Cardiac fibroblast (primary cell): ENCODE measurements at regions not wholly inside any gene's neighbourhood (a gene's known extent, or its start where the extent isn't known, plus 50 kb on each side); places are given as distances from the start of the nearest gene placed in this dataset.

Source experiments
- DNase-seq, 2 donors: peaks; one replicate each; pipeline versions ENCODE4 v3.0.0 to v3.0.0-alpha.2; 2010; ENCODE audit warnings: low read depth in 2 of 2
- H3K4me3 ChIP-seq, 2 donors: replicated peaks in 1 of 2; 1 replicate in 1 of 2; 2 replicates in 1 of 2; pipeline ENCODE4 v1.5.1; 2011; ENCODE audit warnings: low read depth in 2 of 2, low read length in 2 of 2, mild to moderate bottlenecking in 2 of 2, moderate library complexity in 1 of 2
- CTCF ChIP-seq: IDR thresholded peaks from one replicate; pipeline ENCODE4 v1.5.1; 2011; ENCODE audit warnings: low read depth, mild to moderate bottlenecking, low read length, inconsistent platforms

GRCh38 chr4:132540797-132541196 lies 608.3 kb upstream of the PCDH10 start:
- no peak overlapping the region for H3K4me3 ChIP-seq
- TF ChIP-seq CTCF = no peak
- no peak for DNase-seq

GRCh38 chr4:132542228-132542627 lies 606.9 kb upstream of the PCDH10 start:
- DNase-seq = no peak

GRCh38 chr4:132548463-132548862 lies 600.6 kb upstream of the PCDH10 start:
- TF ChIP-seq CTCF = no peak
- no peak overlapping the region for H3K4me3 ChIP-seq
- no peak for DNase-seq

More at GRCh38 chr4:132542228-132542627, 606.9 kb upstream of the PCDH10 start:
- H3K4me3 ChIP-seq = no peak overlapping the region
- TF ChIP-seq CTCF = no peak

- DNase-seq = no peak
- TF ChIP-seq CTCF = no peak
These were observed 592.8 kb upstream of the PCDH10 start for GRCh38 chr4:132556316-132556715.

GRCh38 chr4:132557660-132558059 lies 591.4 kb upstream of the PCDH10 start:
- no peak for DNase-seq
- no peak for TF ChIP-seq CTCF
- no peak overlapping the region for H3K4me3 ChIP-seq

More at GRCh38 chr4:132556316-132556715, 592.8 kb upstream of the PCDH10 start:
- H3K4me3 ChIP-seq = no peak overlapping the region

GRCh38 chr4:132564920-132565319 lies 584.2 kb upstream of the PCDH10 start:
- no peak for TF ChIP-seq CTCF
- peak in 1 of 2 donors; percentile 10 for DNase-seq
- no peak overlapping the region for H3K4me3 ChIP-seq

- H3K4me3 ChIP-seq = no peak overlapping the region
- no peak for DNase-seq
- TF ChIP-seq CTCF = no peak
These were observed 583.6 kb upstream of the PCDH10 start for GRCh38 chr4:132565542-132565941.
